Bronchial epithelial cell (primary cell): ENCODE measurements at regions not wholly inside any gene's neighbourhood (a gene's known extent, or its start where the extent isn't known, plus 50 kb on each side); places are given as distances from the start of the nearest gene placed in this dataset.

ENCODE experiments used
- DNase-seq: peaks from one replicate; pipeline ENCODE4 v3.0.0-alpha.2; 2010; ENCODE audit warnings: low read depth
- FAIRE-seq: peaks from 2 replicates; lab custom pipeline; 2011; peaks lifted over from hg19 to GRCh38; lab: Jason Lieb, UNC
- H3K27me3 ChIP-seq: 2 replicates; pipeline ENCODE4 v1.5.1; 2011; ENCODE audit warnings: low read length; ENCODE audit not compliant: control insufficient read depth, insufficient read depth
- H3K36me3 ChIP-seq: 2 replicates; pipeline ENCODE4 v1.5.1; 2011; ENCODE audit warnings: low read length; ENCODE audit not compliant: control insufficient read depth, insufficient read depth
- H3K4me3 ChIP-seq: 2 replicates; pipeline ENCODE4 v1.5.1; 2011; ENCODE audit warnings: mild to moderate bottlenecking, low read depth, low read length, control low read depth
- TF ChIP-seq, protein P1 (sequence below): IDR thresholded peaks from 2 replicates; pipeline ENCODE4 v1.5.1; 2011; ENCODE audit warnings: mild to moderate bottlenecking, moderate library complexity, low read length, control low read depth, inconsistent platforms; ENCODE audit not compliant: insufficient read depth, severe bottlenecking

DNA sequence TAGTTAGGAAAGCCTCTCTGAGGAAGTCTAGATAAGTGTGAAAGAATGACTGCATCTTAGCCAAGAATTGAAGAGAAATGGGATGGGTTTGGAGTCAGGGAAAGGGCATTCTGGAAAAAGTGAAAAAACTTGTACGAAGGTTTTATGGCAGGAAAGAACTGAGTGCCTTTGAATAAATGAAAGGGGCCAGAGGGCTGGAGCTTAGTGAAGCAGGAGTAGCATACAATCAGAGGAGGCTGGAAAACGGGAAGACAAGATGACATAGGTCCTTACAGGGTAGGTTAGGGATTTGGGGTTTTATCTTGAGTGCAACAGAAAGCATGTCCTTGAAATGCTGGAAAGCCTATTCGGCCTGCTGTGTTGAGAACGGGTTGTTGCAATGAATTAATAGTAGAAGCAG is 152.6 kb upstream of the RND3 start:
- TF ChIP-seq, protein P1, sequence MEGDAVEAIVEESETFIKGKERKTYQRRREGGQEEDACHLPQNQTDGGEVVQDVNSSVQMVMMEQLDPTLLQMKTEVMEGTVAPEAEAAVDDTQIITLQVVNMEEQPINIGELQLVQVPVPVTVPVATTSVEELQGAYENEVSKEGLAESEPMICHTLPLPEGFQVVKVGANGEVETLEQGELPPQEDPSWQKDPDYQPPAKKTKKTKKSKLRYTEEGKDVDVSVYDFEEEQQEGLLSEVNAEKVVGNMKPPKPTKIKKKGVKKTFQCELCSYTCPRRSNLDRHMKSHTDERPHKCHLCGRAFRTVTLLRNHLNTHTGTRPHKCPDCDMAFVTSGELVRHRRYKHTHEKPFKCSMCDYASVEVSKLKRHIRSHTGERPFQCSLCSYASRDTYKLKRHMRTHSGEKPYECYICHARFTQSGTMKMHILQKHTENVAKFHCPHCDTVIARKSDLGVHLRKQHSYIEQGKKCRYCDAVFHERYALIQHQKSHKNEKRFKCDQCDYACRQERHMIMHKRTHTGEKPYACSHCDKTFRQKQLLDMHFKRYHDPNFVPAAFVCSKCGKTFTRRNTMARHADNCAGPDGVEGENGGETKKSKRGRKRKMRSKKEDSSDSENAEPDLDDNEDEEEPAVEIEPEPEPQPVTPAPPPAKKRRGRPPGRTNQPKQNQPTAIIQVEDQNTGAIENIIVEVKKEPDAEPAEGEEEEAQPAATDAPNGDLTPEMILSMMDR = no peak
- no peak for FAIRE-seq
- Histone ChIP-seq H3K27me3 (no peaks in the 10 kb centered on the region), H3K4me3 (no peak overlapping the region), H3K36me3 (no peaks in the 10 kb centered on the region)
- DNase-seq = no peak

DNA sequence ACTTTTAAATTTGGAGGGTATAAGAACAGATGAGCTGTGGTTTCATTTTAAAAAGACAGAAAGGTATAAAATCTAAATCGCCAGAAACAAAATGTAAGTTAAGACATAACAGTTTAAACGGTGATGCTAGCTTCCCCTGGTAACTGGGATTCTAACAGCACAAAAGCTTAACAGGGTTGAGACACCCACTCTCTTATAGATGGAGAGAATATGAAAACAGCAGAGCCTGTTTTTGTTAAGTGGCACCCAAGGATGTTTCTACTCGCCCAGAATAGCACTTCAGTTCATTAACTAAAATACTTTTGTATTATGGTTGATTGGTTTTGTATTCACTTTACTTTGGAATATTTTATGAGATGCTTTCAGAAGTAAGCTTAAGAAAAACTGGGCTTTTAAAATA is 151.9 kb upstream of the RND3 start:
- FAIRE-seq = no peak
- no peak overlapping the region for H3K4me3 ChIP-seq
- TF ChIP-seq, protein P1 = no peak

DNA sequence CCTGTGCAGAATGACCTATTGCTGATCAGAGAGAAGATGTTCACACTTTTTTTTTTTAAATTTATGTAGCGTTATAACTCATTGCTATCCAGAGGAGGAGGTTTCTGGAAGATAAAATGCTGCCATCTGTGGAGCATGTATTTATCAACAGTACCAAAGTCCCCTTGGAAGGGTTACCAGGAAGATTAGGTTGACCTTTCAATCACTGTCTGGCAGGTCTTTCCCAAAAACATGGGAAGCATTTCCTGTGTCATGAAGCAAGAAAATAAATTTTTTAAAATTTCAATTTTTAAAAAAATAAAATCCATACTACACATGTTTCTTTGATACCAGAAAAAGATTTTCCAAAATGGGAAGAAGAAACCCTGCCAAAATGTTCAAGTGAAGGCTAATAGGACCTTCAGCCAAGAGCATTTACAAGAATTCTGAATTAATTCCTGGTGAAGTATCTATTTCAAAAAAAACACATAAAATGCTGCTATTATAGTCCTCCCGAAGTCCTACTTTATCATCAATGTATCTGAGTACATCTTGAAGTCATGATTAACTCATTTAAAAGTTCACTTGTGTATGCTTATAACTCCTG is 143.9 kb upstream of the RND3 start:
- TF ChIP-seq, protein P1 = no peak
- no peaks in the 10 kb centered on the region for H3K36me3 ChIP-seq
- no peaks in the 10 kb centered on the region for H3K27me3 ChIP-seq
- no peak for FAIRE-seq
- H3K4me3 ChIP-seq = no peak overlapping the region
- no peak for DNase-seq

More for the DNA sequence above, 151.9 kb upstream of the RND3 start:
- no peak for DNase-seq
- no peaks in the 10 kb centered on the region for H3K27me3 ChIP-seq
- no peaks in the 10 kb centered on the region for H3K36me3 ChIP-seq

DNA sequence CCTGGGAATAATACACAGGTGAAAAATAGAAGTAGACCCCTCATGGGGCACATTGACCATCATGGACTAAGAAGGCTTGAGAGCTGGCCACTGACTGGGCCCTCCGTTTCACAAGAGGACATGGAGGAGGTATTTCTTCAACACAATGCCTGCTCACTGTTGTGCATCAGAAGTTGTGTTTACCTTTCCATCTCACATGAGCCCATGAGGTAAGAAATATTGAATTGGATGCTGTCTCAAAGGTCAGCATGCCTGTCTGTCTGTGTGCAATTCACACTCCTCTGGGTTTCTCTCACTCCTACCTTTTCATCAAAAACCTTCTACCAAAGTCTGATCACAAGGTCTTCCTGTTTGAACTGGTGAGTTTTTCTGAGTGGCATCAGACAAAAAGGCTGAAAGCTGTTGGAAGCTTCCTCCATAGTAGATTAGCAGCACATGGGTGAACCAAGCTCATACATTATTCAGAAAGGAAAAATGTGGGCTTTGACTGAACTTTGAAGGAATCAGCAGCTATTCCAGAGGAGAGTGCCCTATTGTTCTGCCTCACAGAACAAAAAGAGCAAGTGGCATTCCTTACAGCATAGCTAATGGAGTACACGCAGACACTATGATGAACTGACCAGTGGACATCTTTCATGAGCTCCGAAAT is 143.2 kb upstream of the RND3 start:
- TF ChIP-seq, protein P1 = no peak
- DNase-seq (no peak), FAIRE-seq (no peak)
- H3K4me3 ChIP-seq = no peak overlapping the region
- H3K27me3 ChIP-seq = no peaks in the 10 kb centered on the region
- no peaks in the 10 kb centered on the region for H3K36me3 ChIP-seq

DNA sequence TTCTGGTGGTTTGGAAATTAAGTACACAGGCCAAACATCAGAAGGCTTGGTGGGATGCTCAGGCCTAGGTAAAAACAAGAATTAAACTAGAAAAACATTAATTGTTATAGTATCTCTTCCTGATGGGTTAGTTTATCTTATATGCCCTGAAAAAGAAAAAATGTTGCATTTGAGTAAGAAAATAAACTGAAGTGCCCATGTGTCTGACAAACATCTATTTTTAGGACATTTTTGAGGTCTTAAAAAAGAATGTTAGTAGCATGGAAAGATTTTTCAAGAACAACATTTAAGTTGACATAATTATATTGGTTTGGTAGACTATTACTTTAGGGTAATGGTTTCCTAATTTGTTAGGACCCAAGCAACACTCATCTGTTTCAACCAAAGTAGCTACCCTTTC is 140.1 kb upstream of the RND3 start:
- no peak for FAIRE-seq
- TF ChIP-seq, protein P1 = no peak
- no peak for DNase-seq

DNA sequence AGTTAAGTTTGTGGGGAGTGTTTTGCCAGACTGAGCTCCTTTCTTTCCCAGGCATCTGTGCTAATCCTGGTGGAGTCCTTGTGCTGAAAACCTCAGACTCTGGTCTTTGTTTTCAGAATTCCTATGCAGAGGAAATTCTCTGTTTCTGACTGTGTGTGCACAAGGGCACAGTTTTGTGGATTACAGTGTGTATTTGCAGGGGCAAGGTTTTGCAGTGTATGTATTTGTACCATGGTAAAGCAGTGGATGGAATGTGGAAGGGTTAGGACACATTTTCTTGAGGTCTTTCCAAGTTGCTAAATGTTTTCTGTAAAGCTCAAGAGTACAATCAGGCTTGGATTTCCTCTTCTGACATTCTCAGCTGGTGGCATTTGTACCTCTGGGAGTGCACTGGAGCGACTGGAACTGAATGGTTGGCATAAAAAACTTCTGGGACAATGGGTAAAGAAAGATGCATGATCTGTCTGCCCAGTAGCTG is 139.5 kb upstream of the RND3 start:
- no peaks in the 10 kb centered on the region for H3K27me3 ChIP-seq
- no peaks in the 10 kb centered on the region for H3K36me3 ChIP-seq
- no peak overlapping the region for H3K4me3 ChIP-seq
- TF ChIP-seq, protein P1 = no peak
- FAIRE-seq (no peak), DNase-seq (no peak)

More for the DNA sequence above, 140.1 kb upstream of the RND3 start:
- H3K27me3 ChIP-seq = no peaks in the 10 kb centered on the region
- no peaks in the 10 kb centered on the region for H3K36me3 ChIP-seq
- H3K4me3 ChIP-seq = no peak overlapping the region
